SK-N-MC (cell line): ENCODE measurements at regions not wholly inside any gene's neighbourhood (a gene's known extent, or its start where the extent isn't known, plus 50 kb on each side); places are given as distances from the start of the nearest gene placed in this dataset.

Source experiments
- EZH2 ChIP-seq: fragments of 200-600 bp; sonication (generic); IDR thresholded peaks from one replicate; pipeline ENCODE4 v1.6.1; 2017; ENCODE audit warnings: antibody characterized with exemption
- FOXP2 ChIP-seq: optimal IDR thresholded peaks from 2 replicates; pipeline ENCODE3; 2011; ENCODE audit warnings: mild to moderate bottlenecking, moderate library complexity; ENCODE audit not compliant: insufficient read depth; ENCODE audit errors: extremely low read length, control extremely low read depth
- POLR2AphosphoS5 ChIP-seq: IDR thresholded peaks from 2 replicates; pipeline ENCODE4 v1.6.1; 2012; ENCODE audit warnings: mild to moderate bottlenecking, low read depth, low read length, borderline replicate concordance

GRCh38 chr3:106272302-106272701 is 403.5 kb upstream of the CBLB start:
- TF ChIP-seq POLR2AphosphoS5 (no peak), EZH2 (no peak), FOXP2 (no peak)
